HG02981 (cell line): ENCODE measurements at regions not wholly inside any gene's neighbourhood (a gene's known extent, or its start where the extent isn't known, plus 50 kb on each side); places are given as distances from the start of the nearest gene placed in this dataset.
"Not testable (repeated sequence)": the region's sequence is repeated elsewhere in the genome, so short reads cannot be mapped to it uniquely, and the experiment has no call there.

Experiments used
- ATAC-seq: cut with Tn5 transposase; IDR thresholded peaks from one replicate; pipeline ENCODE4 v1.9.1; 2021; ENCODE audit warnings: mild to moderate bottlenecking, moderate library complexity; ENCODE audit not compliant: unreplicated experiment

DNA sequence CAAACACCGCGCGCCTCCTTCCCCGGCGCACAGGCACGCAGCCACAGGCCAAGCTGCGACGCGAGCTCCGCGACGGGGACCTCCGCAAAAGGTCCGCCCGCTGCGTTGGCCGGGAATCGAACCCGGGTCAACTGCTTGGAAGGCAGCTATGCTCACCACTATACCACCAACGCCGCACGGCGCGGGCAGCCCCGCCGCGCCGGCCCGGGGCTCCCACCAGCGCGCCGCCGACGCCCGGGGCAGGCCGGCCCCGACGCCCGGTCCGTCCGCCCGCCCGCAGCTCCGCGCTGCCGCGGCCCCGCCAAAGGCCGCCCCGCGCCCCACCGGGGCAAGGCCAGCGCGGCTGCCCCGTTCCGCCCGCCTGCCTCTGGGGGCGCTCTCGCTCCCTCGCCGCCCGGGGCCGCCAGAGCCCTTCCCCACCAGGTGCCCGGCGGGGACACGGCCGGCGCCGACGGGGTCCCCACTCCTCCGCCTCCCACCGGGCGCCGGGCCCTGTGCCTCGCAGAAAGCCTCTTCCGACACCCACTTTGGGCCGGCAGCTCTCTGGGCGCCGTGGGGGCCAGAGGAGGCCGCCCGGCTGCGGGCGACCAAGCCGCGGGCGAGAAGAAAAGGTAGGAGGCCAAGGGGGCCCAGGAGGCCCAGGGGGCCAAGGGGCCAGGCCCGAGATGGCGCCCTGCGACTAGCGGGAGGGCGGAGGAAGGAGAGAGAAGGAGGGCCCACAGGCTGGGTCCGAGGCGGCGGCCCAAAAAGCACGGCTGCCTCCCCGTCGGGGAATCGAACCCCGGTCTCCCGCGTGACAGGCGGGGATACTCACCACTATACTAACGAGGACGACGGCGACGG, 50.2 kb upstream of the FCGR2A start:
- ATAC-seq: peak; percentile 20

DNA sequence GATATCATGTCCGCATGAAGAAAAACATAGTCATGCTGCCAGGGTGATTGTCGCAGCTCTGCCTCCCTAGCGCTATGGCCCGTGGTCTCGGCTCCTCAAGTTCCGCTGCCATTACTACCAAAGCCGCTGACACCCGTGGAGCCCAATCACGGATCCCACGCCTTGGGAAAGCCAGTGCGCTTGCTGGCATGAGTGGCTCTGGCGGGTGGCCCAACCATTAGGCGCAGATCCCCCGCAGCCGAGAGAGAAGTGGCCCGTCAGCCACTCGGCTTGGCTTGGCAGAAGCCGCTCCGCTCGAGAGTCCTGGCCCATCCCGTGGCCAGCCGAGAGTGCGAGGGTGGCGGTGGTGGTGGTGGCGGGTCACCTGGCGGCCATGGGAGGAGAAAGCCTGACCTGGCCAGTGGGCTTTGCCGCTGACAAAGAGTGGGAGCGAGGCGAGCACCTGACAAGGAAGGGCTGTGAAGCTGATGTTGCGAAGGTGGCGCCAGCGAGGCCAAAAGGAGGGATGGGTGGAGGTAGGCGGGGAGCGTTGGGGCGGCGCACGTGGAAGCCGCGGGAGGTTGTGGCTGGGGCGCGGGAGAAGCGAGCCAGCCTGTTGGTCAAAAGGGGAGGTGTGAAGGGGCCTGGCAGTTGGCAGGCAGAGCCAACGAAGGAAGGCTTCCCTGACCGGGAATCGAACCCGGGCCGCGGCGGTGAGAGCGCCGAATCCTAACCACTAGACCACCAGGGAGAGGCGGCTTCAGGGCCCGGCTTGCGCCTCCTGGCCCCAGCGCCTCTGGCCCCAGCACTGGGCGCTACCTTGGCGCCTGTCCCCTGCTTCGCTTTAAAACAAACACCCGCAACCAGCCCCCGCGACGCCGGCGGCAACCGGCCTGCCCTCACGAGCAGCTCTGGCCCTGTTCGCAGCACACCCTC, 51.0 kb upstream of the FCGR2A start:
- ATAC-seq: peak; percentile 69

DNA sequence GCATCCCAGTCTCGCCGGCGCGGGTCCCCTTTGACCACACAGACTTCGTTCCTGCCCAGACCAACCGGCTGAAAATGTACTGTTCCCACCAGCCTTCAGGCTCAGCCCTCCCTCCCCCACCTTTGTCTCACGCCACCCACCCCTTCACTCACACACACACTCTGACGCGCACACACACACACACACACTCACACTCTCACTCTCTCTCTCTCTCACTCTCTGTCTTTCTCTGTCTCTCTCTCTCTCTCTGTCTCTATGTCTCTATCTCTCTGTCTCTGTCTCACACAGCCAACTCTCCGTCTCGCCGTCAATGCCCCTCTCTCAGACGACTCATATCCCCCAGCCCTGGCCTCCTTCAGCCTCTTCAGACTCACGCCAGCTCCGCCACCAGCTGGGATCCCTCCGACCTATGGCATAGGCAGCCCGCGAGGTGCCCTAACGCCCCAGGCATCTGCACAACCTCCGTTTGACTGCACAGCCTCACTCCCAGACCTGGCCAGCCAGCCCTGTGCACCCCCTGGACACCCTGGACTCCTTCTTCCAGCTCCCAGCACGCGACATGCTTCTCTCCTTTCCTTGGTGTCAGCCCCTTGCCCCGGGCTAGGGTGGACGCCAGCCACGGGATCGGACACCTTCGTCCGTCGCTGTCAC, 53.4 kb upstream of the FCGR2A start:
- not testable (repeated sequence) for ATAC-seq

DNA sequence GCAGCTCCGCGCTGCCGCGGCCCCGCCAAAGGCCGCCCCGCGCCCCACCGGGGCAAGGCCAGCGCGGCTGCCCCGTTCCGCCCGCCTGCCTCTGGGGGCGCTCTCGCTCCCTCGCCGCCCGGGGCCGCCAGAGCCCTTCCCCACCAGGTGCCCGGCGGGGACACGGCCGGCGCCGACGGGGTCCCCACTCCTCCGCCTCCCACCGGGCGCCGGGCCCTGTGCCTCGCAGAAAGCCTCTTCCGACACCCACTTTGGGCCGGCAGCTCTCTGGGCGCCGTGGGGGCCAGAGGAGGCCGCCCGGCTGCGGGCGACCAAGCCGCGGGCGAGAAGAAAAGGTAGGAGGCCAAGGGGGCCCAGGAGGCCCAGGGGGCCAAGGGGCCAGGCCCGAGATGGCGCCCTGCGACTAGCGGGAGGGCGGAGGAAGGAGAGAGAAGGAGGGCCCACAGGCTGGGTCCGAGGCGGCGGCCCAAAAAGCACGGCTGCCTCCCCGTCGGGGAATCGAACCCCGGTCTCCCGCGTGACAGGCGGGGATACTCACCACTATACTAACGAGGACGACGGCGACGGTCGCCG, 57.4 kb upstream of the FCGR2A start:
- peak; percentile 28 for ATAC-seq

DNA sequence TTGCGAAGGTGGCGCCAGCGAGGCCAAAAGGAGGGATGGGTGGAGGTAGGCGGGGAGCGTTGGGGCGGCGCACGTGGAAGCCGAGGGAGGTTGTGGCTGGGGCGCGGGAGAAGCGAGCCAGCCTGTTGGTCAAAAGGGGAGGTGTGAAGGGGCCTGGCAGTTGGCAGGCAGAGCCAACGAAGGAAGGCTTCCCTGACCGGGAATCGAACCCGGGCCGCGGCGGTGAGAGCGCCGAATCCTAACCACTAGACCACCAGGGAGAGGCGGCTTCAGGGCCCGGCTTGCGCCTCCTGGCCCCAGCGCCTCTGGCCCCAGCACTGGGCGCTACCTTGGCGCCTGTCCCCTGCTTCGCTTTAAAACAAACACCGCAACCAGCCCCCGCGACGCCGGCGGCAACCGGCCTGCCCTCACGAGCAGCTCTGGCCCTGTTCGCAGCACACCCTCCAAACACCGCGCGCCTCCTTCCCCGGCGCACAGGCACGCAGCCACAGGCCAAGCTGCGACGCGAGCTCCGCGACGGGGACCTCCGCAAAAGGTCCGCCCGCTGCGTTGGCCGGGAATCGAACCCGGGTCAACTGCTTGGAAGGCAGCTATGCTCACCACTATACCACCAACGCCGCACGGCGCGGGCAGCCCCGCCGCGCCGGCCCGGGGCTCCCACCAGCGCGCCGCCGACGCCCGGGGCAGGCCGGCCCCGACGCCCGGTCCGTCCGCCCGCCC, 58.1 kb upstream of the FCGR2A start:
- peak; percentile 43 for ATAC-seq

DNA sequence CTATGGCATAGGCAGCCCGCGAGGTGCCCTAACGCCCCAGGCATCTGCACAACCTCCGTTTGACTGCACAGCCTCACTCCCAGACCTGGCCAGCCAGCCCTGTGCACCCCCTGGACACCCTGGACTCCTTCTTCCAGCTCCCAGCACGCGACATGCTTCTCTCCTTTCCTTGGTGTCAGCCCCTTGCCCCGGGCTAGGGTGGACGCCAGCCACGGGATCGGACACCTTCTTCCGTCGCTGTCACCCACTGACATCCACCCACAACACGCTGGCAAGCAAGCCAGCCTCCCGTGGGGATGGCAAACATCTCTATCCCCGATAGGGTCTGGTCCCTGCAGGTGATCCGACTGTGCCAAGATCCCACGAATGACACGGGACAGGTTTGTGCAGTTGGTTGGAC, 60.5 kb upstream of the FCGR2A start:
- not testable (repeated sequence) for ATAC-seq

DNA sequence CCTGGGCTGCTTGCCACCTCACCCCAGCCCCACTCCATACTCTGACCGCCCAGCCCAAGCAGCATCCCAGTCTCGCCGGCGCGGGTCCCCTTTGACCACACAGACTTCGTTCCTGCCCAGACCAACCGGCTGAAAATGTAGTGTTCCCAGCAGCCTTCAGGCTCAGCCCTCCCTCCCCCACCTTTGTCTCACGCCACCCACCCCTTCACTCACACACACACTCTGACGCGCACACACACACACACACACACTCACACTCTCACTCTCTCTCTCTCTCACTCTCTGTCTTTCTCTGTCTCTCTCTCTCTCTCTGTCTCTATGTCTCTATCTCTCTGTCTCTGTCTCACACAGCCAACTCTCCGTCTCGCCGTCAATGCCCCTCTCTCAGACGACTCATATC, 61.0 kb upstream of the FCGR2A start:
- ATAC-seq: not testable (repeated sequence)

DNA sequence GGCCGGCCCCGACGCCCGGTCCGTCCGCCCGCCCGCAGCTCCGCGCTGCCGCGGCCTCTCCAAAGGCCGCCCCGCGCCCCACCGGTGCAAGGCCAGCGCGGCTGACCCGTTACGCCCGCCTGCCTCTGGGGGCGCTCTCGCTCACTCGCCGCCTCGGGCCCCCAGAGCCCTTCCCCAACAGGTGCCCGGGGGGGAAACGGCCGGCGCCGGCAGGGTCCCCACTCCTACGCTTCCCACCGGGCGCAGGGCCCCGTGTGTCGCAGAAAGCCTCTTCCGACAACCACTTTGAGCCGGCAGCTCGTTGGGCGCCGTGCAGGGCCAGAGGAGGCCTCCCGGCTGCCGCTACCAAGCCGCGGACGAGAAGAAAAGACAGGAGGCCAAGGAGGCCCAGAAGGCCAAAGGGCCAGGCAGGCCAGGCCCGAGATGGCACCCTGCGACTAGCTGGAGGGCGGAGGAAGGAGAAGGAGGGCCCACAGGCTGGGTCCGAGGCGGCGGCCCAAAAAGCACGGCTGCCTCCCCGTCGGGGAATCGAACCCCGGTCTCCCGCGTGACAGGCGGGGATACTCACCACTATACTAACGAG, 64.9 kb upstream of the FCGR2A start:
- ATAC-seq: peak; percentile 47

DNA sequence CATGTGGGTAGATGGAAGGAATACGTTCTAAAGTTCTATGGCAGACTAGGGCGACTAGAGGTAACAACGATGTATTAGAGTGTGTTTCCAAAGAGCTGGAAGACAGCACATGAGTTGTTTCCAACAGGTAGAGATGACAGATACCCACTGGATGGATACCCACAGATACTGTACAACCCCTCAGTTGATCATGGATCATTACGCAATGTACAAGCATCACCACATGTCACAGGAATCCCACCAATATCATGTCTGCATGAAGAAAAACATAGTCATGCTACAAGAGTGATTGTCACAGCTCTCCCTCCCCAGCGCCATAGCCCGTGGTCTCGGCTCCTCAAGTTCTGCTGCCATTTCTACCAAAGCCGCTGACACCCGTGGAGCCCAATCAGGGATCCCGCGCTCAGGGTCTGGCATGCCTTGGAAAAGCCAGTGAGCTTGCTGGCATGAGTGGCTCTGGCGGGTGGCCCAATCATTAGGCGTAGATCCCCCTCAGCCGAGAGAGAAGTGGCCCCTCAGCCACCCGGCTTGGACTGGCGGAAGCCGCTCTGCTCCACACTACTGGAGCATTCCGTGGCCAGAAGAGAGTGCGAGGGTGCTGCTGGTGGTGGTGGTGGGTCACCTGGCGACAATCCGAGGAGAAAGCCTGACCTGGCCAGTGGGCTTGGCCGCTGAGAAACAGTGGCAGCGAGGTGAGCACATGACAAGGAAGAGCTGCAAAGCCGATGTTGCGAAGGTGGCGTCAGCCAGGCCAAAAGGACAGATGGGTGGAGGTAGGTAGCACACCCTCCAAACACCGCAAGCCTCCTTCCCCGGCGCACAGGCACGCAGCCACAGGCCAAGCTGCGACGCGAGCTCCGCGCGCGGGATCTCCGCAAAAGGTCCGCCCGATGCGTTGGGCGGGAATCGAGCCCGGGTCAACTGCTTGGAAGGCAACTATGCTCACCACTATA, 65.7 kb upstream of the FCGR2A start:
- no peak for ATAC-seq

DNA sequence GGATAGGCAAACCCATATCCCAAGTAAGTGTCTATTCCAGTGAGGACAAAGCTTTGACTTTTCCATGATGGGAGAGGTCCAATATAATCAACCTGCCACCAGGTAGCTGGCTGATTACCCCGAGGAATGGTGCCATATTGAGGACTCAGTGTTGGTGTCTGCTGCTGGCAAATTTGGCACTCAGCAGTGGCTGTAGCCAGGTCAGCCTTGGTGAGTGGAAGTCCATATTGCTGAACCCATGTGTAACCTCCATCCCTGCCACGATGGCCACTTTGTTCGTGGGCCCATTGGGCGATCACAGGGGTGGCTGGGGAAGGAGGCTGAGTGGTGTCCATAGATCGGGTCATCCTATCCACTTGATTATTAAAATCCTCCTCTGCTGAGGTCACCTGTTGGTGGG, 65.5 kb upstream of the CFAP126 start:
- ATAC-seq: not testable (repeated sequence)

DNA sequence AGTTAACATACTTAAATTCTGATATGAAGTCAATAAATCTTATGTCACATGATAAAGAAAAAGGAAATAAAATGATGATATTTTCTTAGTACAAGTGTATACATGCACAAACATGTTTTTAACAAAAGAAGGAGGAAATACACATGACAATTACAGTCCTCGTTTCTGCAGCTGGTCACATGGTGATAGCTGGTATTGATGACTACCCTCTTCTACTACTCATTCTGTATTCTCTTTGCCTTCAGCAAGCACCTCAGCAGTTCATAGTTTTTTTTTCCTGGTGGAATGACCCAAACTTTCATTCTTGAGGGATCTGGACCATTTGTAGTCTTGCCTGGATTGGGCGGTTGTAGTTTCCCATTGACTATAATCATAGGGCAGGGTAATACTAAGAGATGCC, 64.4 kb upstream of the CFAP126 start:
- ATAC-seq: no peak

DNA sequence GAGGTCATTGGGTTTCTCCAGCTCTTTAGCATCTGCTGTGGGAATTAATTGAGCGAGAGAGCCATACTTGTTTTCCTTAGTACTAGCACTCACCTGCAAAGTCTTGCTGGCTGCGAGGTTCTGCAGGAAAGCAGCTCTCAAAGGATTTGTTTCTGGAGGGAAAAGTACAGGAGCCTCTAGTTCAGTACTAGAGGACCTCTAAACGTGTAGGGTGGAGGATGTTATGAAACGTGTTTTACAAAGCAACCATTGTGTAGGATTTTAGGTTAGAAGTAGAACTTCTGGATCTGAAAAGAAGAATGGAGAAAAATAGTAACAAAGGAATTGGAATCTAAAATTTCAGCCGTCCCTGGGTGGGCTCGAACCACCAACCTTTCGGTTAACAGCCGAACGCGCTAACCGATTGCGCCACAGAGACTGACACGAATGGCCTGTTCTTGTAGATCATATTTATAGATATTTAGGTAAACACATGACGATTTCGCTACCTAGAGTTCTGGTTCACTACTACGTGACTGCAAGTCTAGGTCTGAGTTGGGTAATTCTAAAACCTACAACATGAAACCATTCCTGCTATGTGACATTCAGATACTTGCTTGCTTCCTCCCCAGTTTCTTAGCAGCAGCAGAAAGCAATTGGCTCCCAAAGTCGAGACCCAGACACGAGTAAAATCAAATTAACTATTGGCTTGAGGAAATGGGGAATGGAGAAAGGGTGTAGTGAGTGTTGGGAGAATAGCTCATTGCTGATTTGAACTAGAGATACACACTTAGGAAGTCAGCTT, 60.2 kb upstream of the CFAP126 start:
- peak; percentile 64 for ATAC-seq

DNA sequence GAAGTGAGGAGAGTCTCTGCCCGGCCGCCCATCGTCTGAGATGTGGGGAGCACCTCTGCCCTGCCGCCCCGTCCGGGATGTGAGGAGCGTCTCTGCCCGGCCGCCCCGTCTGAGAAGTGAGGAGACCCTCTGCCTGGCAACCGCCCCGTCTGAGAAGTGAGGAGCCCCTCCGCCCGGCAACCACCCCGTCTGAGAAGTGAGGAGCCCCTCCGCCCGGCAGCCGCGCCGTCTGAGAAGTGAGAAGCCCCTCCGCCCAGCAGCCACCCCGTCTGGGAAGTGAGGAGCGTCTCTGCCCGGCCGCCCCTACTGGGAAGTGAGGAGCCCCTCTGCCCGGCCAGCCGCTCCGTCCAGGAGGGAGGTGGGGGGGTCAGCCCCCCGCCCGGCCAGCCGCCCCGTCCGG, 55.2 kb upstream of the CFAP126 start:
- not testable (repeated sequence) for ATAC-seq

DNA sequence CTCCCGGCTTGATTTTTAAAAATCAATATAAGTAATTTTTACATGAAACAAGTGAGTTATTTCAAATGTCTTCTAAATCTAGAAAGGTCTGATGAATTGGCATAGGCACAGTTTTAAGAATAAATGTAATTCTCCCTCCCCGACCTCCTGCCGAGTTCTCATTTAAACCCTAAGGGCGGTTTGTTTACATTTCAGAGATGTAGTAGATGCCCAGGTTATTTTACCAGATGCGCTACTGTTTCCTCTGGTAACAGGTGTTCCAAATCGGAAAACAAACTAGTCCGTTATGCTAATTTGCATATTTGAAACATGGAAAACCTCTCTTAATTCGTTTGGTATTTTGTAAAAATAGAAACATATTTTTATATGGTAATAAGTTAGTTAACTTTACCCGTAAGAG, 53.8 kb upstream of the CFAP126 start:
- no peak for ATAC-seq

DNA sequence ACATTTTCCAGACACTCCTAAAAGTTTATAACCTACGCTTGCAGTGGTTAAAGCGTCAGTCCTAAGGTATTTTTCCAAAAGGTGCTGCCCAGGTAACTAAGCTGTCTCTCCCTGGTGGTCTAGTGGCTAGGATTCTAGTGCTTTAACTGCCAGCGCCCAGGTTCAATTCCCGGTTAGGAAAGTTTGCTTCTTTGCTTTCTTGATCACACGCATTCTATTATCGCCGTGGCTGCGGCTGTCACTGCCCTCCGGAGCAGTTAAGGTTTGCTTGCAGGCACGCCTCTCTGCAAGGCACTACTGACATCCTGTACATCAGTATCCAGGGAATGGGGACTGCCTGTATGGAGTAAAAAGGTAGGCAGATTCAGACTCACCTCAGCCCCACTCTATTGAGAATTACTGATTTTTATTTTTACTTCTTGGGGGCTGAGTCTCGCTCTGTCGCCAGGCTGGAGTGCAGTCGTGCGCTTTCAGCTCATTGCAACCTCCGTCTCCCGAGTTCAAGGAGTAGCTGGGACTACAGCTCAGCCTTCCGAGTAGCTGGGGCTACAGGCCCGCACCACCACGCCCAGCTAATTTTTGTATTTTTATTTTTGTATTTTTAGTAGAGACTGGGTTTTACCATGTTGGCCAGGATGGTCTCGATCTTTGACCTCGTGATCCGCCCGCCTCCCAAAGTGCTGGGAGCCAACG, 53.2 kb upstream of the CFAP126 start:
- no peak for ATAC-seq

DNA sequence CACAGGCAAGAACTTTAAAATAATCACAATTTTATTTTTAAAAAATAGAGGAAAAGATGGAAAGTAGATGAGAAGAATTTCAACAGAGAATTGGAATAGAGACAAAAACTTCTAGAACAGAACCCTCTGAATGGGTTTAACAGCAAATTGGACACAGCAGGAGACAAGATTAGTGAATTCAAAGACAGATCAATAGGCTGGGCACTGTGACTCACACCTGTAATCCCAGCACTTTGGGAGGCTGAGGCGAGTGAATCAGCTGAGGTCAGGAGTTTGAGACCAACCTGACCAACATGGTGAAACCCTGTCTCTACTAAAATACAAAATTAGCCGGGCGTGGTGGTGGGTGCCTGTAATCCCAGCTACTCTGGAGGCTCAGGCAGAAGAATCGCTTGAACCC, 49.9 kb upstream of the CFAP126 start:
- ATAC-seq: not testable (repeated sequence)
